Nephron progenitor cell (in vitro differentiated cells): ENCODE measurements at regions not wholly inside any gene's neighbourhood (a gene's known extent, or its start where the extent isn't known, plus 50 kb on each side); places are given as distances from the start of the nearest gene placed in this dataset.

ENCODE experiments used
- DNase-seq: peaks from one replicate; pipeline ENCODE4 v3.0.0; 2021
- H3K27ac Mint-ChIP-seq: 2 replicates; pipeline ENCODE4 v1.8.0; 2021; ENCODE audit warnings: mild to moderate bottlenecking, moderate library complexity, mixed read lengths
- H3K27me3 Mint-ChIP-seq: 2 replicates; pipeline ENCODE4 v1.8.0; 2021; ENCODE audit warnings: mild to moderate bottlenecking, low read depth, mixed read lengths; ENCODE audit not compliant: poor library complexity
- H3K36me3 Mint-ChIP-seq: 2 replicates; pipeline ENCODE4 v1.8.0; 2021; ENCODE audit warnings: low read depth, mixed read lengths
- H3K4me1 Mint-ChIP-seq: 2 replicates; pipeline ENCODE4 v1.8.0; 2021; ENCODE audit warnings: mixed read lengths
- H3K4me3 Mint-ChIP-seq: 2 replicates; pipeline ENCODE4 v1.8.0; 2021; ENCODE audit warnings: mild to moderate bottlenecking, moderate library complexity, mixed read lengths
- H3K9me3 Mint-ChIP-seq: 2 replicates; pipeline ENCODE4 v1.8.0; 2021; ENCODE audit warnings: mild to moderate bottlenecking, moderate library complexity, mixed read lengths
- CTCF ChIP-seq: fragments of 200-600 bp; sonication (generic); IDR thresholded peaks from 2 replicates; pipeline ENCODE4 v1.5.0; 2021; ENCODE audit warnings: antibody characterized with exemption

- no peak for TF ChIP-seq CTCF
- DNase-seq = no peak
- H3K9me3 Mint-ChIP-seq = peaks cover 31% of the 10 kb centered on the region
- no peaks in the 10 kb centered on the region for H3K27me3 Mint-ChIP-seq
- H3K27ac Mint-ChIP-seq = no peak overlapping the region
- no peak overlapping the region for H3K4me3 Mint-ChIP-seq
- no peaks in the 10 kb centered on the region for H3K36me3 Mint-ChIP-seq
- peaks cover 38% of the 10 kb centered on the region for H3K4me1 Mint-ChIP-seq
Observed at GRCh38 chr6:21420926-21421325, 172.6 kb upstream of the SOX4 start.

DNA sequence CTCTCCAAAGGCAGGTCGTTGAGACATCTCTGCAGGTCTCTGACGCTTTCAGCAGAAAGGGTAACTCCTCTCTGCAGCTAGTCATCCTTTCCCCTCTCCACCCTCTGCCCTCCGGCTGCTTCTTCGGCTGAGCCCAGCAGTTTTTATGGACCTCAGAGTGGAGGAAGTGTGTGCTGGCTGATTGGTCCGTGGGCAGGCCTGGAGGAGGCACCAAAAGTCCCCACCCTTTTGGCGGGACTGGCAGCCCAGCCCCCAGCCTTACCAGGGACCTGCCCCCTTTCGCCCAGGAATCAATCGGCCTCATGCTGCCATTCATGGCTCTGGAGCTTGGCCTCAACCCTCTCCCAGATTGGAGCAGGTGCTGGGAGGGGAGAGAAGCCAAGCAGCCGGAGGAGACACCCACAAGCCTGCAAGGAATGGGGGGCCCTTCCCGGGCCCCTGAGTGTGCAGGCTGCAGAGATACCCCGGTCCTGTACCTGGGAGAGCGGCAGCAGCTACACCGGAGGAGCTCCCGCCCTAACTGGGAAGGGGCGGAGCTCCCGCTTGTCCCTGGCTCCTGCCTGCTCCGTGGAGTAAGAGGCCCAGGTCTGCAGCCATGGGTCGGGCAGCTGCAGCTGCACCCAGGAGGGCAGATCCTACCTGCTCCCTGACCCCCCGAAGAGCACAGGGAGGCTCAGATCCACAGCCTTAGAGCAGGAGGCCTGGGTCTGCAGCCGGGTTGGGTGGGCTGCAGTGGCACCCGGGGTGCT, 170.3 kb upstream of the SOX4 start:
- no peaks in the 10 kb centered on the region for H3K36me3 Mint-ChIP-seq
- peaks cover 28% of the 10 kb centered on the region for H3K4me1 Mint-ChIP-seq
- peaks cover 36% of the 10 kb centered on the region for H3K9me3 Mint-ChIP-seq
- H3K27ac Mint-ChIP-seq = no peak overlapping the region
- TF ChIP-seq CTCF = no peak
- H3K27me3 Mint-ChIP-seq = no peaks in the 10 kb centered on the region
- DNase-seq = peak; percentile 9
- no peak overlapping the region for H3K4me3 Mint-ChIP-seq

DNA sequence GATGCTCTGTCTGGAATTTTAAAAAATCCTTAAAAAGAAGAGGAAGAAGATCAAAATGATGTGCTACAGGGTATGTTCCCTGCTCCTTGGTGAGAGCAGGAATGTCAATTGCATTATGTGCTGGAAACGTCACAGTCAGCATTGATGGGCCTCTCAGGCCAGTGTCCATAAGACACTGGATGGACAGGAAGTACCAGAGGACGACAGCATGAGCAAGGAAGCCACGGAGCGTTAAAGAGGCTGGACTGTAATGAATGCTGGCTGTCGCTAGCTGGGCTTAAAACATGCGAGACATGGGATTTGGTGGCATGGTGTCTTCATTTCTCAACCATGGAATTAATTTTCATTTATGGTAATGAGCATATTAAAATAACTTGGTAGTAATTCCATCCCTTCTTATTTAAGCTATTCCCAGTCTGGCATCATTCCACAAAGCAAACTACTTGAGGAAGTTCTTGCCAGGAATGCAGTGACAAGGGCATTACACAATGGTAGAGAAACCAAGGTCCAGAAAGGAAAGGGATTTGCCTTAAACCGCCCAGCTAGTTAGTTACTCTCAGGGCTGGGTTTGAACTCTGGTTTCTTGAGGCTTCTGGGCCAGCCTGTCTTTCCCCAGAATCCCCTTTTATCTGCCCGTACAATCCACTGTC, 166.6 kb upstream of the SOX4 start:
- Mint-ChIP-seq H3K27me3 (peaks cover 3% of the 10 kb centered on the region), H3K36me3 (no peaks in the 10 kb centered on the region), H3K4me1 (peaks cover 8% of the 10 kb centered on the region), H3K9me3 (peaks cover 51% of the 10 kb centered on the region), H3K4me3 (no peak overlapping the region), H3K27ac (peak overlapping the region; percentile 72)
- TF ChIP-seq CTCF = no peak
- no peak for DNase-seq

GRCh38 chr6:21429291-21429690, 164.3 kb upstream of the SOX4 start:
- H3K4me1 Mint-ChIP-seq = peaks cover 3% of the 10 kb centered on the region
- no peak for TF ChIP-seq CTCF
- no peak for DNase-seq

GRCh38 chr6:21431526-21431925, 162.0 kb upstream of the SOX4 start:
- DNase-seq = no peak

More at GRCh38 chr6:21429291-21429690, 164.3 kb upstream of the SOX4 start:
- H3K27me3 Mint-ChIP-seq = peaks cover 3% of the 10 kb centered on the region
- H3K36me3 Mint-ChIP-seq = no peaks in the 10 kb centered on the region
- H3K27ac Mint-ChIP-seq = no peak overlapping the region
- no peak overlapping the region for H3K4me3 Mint-ChIP-seq
- peaks cover 41% of the 10 kb centered on the region for H3K9me3 Mint-ChIP-seq

More at GRCh38 chr6:21431526-21431925, 162.0 kb upstream of the SOX4 start:
- no peaks in the 10 kb centered on the region for H3K36me3 Mint-ChIP-seq
- H3K9me3 Mint-ChIP-seq = peaks cover 21% of the 10 kb centered on the region
- H3K4me3 Mint-ChIP-seq = no peak overlapping the region
- H3K4me1 Mint-ChIP-seq = no peaks in the 10 kb centered on the region
- H3K27ac Mint-ChIP-seq = no peak overlapping the region
- peaks cover 3% of the 10 kb centered on the region for H3K27me3 Mint-ChIP-seq
- TF ChIP-seq CTCF = no peak
